Aorta (tissue), 5 donors: ENCODE measurements at regions not wholly inside any gene's neighbourhood (a gene's known extent, or its start where the extent isn't known, plus 50 kb on each side); places are given as distances from the start of the nearest gene placed in this dataset.

ENCODE experiments used
- ATAC-seq: fragments of 200-7000 bp; cut with Tn5 transposase; one replicate; pipeline ENCODE4 v1.9.1; 2022; ENCODE audit warnings: moderate library complexity; ENCODE audit not compliant: low FRiP score
- DNase-seq, 2 donors: peaks; one replicate each; pipeline ENCODE4 v3.0.0-alpha.2; 2020
- H3K27ac ChIP-seq, 2 donors: one replicate each; pipeline ENCODE4 v1.5.1; 2013; ENCODE audit warnings: low read length in 2 of 2, mild to moderate bottlenecking in 2 of 2, moderate library complexity in 2 of 2, control low read depth in 1 of 2, inconsistent platforms in 1 of 2, low read depth in 1 of 2
- H3K27me3 ChIP-seq, 2 donors: one replicate each; pipeline ENCODE4 v1.6.1; 2013; ENCODE audit warnings: control low read depth in 1 of 2, low read length in 1 of 2, mild to moderate bottlenecking in 1 of 2, moderate library complexity in 1 of 2; ENCODE audit not compliant: insufficient read depth in 2 of 2, control insufficient read depth in 1 of 2
- H3K36me3 ChIP-seq, 2 donors: one replicate each; pipeline ENCODE4 v1.6.1; 2013; ENCODE audit warnings: control low read depth in 1 of 2, low read length in 1 of 2, mild to moderate bottlenecking in 1 of 2; ENCODE audit not compliant: insufficient read depth in 2 of 2, control insufficient read depth in 1 of 2
- H3K4me1 ChIP-seq, 2 donors: one replicate each; pipeline ENCODE4 v1.6.1; 2013; ENCODE audit warnings: low read length in 2 of 2, control low read depth in 1 of 2, mild to moderate bottlenecking in 1 of 2, moderate library complexity in 1 of 2; ENCODE audit not compliant: insufficient read depth in 2 of 2, control insufficient read depth in 1 of 2
- H3K4me3 ChIP-seq, 2 donors: one replicate each; pipeline ENCODE4 v1.5.1; 2013; ENCODE audit warnings: low read length in 2 of 2, control low read depth in 1 of 2, mild to moderate bottlenecking in 1 of 2
- H3K9me3 ChIP-seq: one replicate; pipeline ENCODE4 v1.6.1; 2013; ENCODE audit warnings: mild to moderate bottlenecking, low read length; ENCODE audit not compliant: control insufficient read depth
- WGBS, 2 donors: extraction: QIAGEN DNeasy Blood & Tissue Kit; methylation state at CpG; one replicate each; pipeline ENCODE4 v1.1.7; 2013; 5-methylcytosine and 5-hydroxymethylcytosine counted together
- intact Hi-C, 2 donors: fragments of 100-400 bp; cut with DNase I; formaldehyde crosslinking; loops; one replicate each; pipeline versions ENCODE4 v1.14.2 to v1.15.0; 2022
- donor health status: healthy with polysubstance abuse.
- donor health status: Bipolar disorder and iron deficiency.
- donor health status: DM: no; HTN: no; CAD: no.
- donor health status: DM: no; HTN: no; CAD: no.
- donor health status: DM: yes; HTN: yes; CAD: no.

DNA sequence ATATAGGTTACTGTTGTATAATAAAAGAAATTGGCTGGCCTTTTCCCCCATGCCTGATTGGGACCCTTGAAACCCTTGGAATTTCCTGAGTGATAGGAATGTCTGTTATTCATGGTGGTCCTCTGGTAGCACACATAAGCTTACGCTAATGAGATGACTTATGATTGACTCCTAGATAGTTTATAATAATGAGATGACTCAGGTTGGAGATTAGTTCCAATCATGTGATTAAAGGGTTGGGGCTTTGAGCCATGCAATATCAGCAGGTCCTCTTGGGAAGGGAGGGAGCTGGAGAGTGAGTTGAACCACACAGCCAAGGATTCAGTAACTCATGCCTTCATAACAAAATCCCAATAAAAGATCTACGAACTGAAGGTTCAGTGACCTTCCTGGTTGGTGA is 407.6 kb upstream of the MANEA start:
- WGBS, 2 donors: 10 to 18% methylated on average over 2 of the region's 2 CpGs
- H3K27ac ChIP-seq: no peak overlapping the region
- H3K36me3 ChIP-seq: no peaks in the 10 kb centered on the region
- no peaks in the 10 kb centered on the region for H3K27me3 ChIP-seq
- no peak overlapping the region for H3K4me3 ChIP-seq
- intact Hi-C loops: no loop called here
- no peaks in the 10 kb centered on the region for H3K9me3 ChIP-seq
- no peaks in the 10 kb centered on the region for H3K4me1 ChIP-seq
- ATAC-seq (no peak), DNase-seq (no peak)

DNA sequence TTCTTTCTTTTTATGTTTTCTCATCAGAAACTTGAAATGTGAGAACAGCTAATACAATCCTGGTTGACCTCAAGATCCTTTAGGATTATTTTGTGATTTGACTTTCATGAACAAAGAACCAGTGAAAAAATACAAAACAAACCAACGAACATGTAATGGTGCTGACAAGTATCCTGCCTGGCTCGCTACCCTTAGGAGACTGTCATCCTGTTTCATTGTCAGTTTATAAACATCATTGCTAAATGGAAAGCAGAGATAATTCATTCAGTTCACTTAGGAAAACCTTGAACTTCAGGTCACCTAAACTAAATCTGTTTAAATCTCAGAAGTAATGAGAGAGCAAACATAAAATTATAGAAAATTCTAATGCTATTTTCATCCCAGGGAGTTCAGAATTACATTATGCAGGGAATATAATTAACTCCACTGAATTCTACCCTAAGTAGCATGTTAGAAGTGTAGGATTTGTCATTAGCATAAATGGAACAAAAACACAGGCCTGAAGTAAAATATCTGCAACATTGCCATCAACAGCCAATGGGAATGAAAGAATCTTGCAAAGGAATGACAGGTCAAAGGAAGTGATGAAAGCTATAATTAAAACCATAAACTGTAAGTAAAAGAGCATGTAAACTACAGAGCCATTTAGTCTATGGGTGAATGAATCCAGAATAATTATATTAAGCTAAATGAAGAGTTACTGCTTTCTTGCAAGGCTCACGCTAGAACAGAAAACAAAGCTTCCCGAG is 401.2 kb upstream of the MANEA start:
- H3K4me3 ChIP-seq: no peak overlapping the region
- WGBS, 2 donors: 29 to 33% methylated on average over 4 of the region's 4 CpGs
- ATAC-seq: no peak
- DNase-seq: no peak
- H3K27me3 ChIP-seq: no peaks in the 10 kb centered on the region
- no peak overlapping the region for H3K27ac ChIP-seq
- no peaks in the 10 kb centered on the region for H3K36me3 ChIP-seq
- H3K9me3 ChIP-seq: no peaks in the 10 kb centered on the region
- H3K4me1 ChIP-seq: no peaks in the 10 kb centered on the region
- intact Hi-C loops: no loop called here

DNA sequence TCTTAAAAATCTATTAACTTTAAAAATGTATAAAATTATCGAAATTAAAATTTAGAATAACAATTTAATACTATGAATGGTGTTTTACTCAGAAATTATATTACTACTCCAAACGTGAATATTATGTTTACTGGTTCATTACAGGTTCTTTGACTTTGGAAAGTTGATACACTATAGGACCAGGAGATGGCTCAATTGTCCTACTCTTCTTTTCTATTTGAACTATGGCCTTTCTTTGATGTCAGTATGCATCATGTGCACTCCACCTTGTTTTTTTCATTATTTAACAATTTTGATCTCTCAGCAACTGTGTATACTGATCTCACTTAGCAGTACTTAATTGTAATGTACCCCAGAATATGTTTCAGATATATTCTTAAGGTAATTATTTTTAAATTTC is 391.5 kb upstream of the MANEA start:
- intact Hi-C loops: no loop called here
- Histone ChIP-seq H3K9me3 (no peaks in the 10 kb centered on the region), H3K27ac (no peak overlapping the region), H3K27me3 (no peaks in the 10 kb centered on the region), H3K4me1 (no peaks in the 10 kb centered on the region), H3K36me3 (no peaks in the 10 kb centered on the region), H3K4me3 (no peak overlapping the region)
- no peak for DNase-seq
- WGBS, 2 donors: 46 to 58% methylated on average over 2 of the region's 2 CpGs
- no peak for ATAC-seq

DNA sequence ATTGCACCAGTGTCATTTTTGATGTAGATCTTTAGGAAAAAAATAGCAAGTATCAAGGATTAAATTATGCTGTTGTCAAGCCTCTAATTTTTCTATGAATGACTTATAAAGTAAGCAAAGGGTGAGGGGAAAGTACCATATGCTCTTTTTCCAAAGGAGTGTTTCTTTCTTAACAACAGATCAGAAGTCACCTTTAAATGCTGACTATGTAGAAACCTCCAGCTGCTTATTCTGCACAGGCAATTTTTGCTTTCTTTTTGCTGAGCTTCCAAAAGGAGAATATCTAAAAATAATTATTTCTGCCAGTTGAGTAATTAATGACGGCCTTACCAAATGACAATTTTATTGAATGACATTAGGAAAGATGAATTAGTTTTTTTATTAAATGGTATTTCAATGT is 390.6 kb upstream of the MANEA start:
- no peaks in the 10 kb centered on the region for H3K27me3 ChIP-seq
- H3K4me3 ChIP-seq: no peak overlapping the region
- no peak for ATAC-seq
- DNase-seq: no peak
- no peaks in the 10 kb centered on the region for H3K4me1 ChIP-seq
- intact Hi-C loops: no loop called here
- no peak overlapping the region for H3K27ac ChIP-seq
- no peaks in the 10 kb centered on the region for H3K9me3 ChIP-seq
- no peaks in the 10 kb centered on the region for H3K36me3 ChIP-seq
- 22 to 40% methylated on average over 1 of the region's 1 CpG for WGBS, 2 donors

DNA sequence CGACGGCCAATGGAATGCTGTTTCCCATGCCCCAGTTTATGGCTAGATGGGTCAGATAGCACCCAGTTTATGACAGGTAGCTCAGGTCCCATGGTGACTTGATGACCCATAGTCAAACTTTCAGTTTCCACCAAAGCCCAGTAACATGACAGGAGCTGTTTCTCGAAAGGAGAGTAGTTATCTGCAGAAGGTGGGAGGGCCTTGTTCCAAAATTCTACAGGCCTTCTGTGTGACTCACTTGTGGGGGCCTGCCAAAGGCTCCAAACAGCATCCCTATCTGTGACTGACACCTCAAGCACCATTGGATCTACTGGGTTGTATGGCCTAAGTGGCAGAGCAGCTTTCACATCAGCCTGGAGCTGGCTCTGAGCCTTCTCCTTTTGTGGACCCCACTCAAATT is 379.7 kb upstream of the MANEA start:
- DNase-seq (no peak), ATAC-seq (no peak)
- WGBS, 2 donors: 78 to 80% methylated on average over 3 of the region's 3 CpGs
- Histone ChIP-seq H3K4me3 (no peak overlapping the region), H3K9me3 (no peaks in the 10 kb centered on the region), H3K36me3 (no peaks in the 10 kb centered on the region), H3K27me3 (no peaks in the 10 kb centered on the region), H3K27ac (no peak overlapping the region), H3K4me1 (no peaks in the 10 kb centered on the region)
- intact Hi-C loops: no loop called here

DNA sequence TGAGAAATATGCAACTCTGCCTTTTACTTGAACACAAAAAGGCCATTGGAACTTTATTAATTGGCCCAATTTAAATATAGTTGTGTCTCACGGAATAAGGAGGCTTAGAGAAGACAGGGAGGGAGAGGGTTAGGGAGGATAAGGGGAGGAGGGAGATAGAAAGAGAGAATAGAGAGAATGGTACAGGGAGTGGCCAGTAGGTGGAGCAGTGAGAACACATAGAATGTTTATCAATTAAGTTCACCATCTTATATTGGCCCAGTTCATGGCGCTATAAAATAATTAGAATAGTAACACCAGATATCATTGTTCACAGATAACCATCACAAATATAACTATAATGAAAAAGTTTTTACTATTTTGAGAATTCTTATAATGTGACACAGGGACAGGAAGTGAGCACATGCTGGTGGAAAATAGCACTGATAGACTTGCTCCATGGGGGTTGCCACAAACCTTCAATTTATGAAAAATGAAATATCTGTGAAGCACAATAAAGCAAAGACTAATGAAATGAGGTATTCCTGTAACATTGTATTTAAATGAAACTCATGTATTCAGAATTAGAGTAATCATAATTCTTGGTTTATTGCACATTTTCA is 374.1 kb upstream of the MANEA start:
- Histone ChIP-seq H3K9me3 (no peaks in the 10 kb centered on the region), H3K27ac (no peak overlapping the region), H3K4me1 (peaks cover 0 to 2% of the 10 kb centered on the region in 2 donors), H3K36me3 (no peaks in the 10 kb centered on the region), H3K4me3 (no peak overlapping the region), H3K27me3 (no peaks in the 10 kb centered on the region)
- 34 to 49% methylated on average over 2 of the region's 2 CpGs for WGBS, 2 donors
- ATAC-seq (no peak), DNase-seq (no peak)
- intact Hi-C loops: no loop called here

DNA sequence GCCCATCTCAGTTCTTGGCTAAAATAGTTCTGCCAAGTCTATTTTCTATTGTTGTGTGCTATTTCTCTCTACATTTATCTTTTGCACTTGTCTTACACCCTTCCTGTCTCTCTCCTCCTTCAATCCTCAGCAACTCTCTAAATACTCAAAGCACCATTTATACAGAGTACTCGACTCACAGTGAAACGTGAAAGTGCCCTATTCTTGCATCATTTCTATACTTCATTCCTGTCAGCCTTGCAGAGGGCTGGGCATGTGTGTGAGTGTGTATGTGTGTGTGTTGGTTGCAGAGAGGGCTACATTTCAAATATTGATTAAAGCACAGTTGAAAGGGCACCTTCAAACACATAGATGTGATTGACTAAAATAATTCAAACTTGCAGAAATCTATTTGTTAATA is 373.2 kb upstream of the MANEA start:
- ATAC-seq (no peak), DNase-seq (no peak)
- Histone ChIP-seq H3K4me3 (no peak overlapping the region), H3K4me1 (peaks cover 0 to 2% of the 10 kb centered on the region in 2 donors), H3K27ac (no peak overlapping the region), H3K27me3 (no peaks in the 10 kb centered on the region), H3K36me3 (no peaks in the 10 kb centered on the region), H3K9me3 (no peaks in the 10 kb centered on the region)
- intact Hi-C loops: no loop called here
- 24 to 41% methylated on average over 2 of the region's 2 CpGs for WGBS, 2 donors

DNA sequence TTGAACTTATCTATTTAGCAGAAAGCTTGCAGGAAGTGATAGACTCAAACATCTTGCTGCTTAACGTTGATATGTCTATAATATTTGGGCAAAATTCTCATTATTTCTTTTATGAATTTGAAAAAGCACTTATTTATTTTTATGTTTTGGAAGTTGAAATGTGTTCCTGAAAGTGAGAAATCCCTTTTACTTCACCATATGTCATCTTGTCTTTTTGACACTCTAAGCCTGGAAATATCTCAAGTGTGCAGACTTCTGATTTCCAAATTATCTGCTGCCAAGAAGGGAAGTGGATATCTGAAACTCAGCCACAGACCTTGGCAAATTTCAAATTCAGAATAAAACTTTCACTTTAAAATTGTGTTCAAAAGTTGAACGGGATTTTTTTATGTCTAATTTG is 368.7 kb upstream of the MANEA start:
- 17 to 28% methylated on average over 2 of the region's 2 CpGs for WGBS, 2 donors
- ATAC-seq (no peak), DNase-seq (no peak)
- Histone ChIP-seq H3K27me3 (no peaks in the 10 kb centered on the region), H3K9me3 (no peaks in the 10 kb centered on the region), H3K4me3 (no peak overlapping the region), H3K4me1 (peaks cover 0 to 2% of the 10 kb centered on the region in 2 donors), H3K27ac (no peak overlapping the region), H3K36me3 (no peaks in the 10 kb centered on the region)
- intact Hi-C loops: no loop called here

DNA sequence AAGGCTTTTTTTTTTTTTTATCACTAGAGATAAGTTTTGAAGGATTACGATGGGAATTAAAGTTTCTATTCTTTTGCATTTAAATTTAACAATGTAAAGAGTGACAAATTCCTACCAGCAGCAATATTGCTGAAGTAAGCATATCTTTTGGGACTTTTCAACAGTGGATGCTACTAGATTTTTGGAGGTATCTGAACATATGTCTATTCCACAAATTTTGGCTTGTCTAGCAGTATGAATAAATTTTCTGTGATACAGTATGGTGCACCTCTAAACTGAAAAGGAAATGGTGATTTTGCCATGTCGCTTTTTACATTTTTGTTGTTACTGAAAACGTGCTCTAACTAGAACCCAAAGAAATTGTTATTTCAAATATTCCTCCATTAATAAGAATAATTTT is 368.3 kb upstream of the MANEA start:
- Histone ChIP-seq H3K4me1 (peaks cover 0 to 2% of the 10 kb centered on the region in 2 donors), H3K36me3 (no peaks in the 10 kb centered on the region), H3K27me3 (no peaks in the 10 kb centered on the region), H3K27ac (no peak overlapping the region), H3K9me3 (no peaks in the 10 kb centered on the region), H3K4me3 (no peak overlapping the region)
- intact Hi-C loops: no loop called here
- ATAC-seq (no peak), DNase-seq (no peak)
- WGBS, 2 donors: 61% methylated on average over 3 of the region's 3 CpGs
